ENCODE measurements at regions not wholly inside any gene's neighbourhood (a gene's known extent, or its start where the extent isn't known, plus 50 kb on each side); places are given as distances from the start of the nearest gene placed in this dataset.

DNA sequence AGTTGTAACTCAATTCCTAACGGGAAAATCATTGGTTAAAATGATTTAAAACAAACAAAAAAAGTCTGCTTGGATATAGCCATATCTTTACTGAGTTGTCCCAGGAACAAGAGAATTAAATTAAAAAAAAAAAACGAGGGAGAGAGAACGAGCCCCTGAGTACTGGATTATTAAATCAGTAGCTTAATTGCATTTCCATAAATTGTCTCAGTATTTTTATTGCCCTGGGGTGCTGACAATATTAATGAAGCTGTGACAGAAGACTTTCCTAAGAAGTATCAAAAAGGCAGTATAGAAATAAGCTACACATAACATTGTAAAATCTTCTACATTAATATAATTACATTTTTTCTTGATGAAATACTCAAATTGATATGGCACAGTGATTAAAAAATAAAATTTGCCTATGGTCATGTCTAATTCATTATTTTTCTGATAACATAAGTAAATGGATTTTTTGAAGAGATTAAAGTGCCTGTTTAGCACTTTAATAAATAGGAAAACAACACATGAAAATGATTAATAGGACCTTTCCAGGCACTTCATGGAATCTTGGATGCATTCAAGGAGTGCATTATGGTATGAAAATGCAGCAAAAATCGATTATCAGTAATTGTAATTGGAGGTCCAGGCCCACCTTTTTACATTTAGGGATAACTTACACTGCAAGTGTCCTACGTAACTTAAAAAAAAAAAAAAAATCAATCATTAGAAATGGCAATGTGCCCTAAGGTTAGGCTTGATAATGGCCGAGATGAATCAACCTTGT, 2233.4 kb downstream of the ARAP2 start:
- TF ChIP-seq, protein P1, sequence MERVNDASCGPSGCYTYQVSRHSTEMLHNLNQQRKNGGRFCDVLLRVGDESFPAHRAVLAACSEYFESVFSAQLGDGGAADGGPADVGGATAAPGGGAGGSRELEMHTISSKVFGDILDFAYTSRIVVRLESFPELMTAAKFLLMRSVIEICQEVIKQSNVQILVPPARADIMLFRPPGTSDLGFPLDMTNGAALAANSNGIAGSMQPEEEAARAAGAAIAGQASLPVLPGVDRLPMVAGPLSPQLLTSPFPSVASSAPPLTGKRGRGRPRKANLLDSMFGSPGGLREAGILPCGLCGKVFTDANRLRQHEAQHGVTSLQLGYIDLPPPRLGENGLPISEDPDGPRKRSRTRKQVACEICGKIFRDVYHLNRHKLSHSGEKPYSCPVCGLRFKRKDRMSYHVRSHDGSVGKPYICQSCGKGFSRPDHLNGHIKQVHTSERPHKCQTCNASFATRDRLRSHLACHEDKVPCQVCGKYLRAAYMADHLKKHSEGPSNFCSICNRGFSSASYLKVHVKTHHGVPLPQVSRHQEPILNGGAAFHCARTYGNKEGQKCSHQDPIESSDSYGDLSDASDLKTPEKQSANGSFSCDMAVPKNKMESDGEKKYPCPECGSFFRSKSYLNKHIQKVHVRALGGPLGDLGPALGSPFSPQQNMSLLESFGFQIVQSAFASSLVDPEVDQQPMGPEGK (CRISPR knock-in tag; IDR thresholded peaks at IDR 0.05; ENCODE audit: borderline replicate concordance) = no peak
- TF ChIP-seq ZFP30 (CRISPR knock-in tag; IDR thresholded peaks at IDR 0.05) (no peak), ZNF565 (CRISPR knock-in tag; conservative IDR thresholded peaks at IDR 0.05; ENCODE audit: low read depth) (no peak), GLIS3 (CRISPR knock-in tag; IDR thresholded peaks at IDR 0.05) (no peak), ESRRG (CRISPR knock-in tag; IDR thresholded peaks at IDR 0.05) (no peak), RARB (CRISPR knock-in tag; IDR thresholded peaks at IDR 0.05) (no peak), ZFP3 (CRISPR knock-in tag; IDR thresholded peaks at IDR 0.05) (no peak), ISL1 (CRISPR knock-in tag; IDR thresholded peaks at IDR 0.05) (peak; percentile 85), CSDC2 (CRISPR knock-in tag; IDR thresholded peaks at IDR 0.05) (no peak)
- TF ChIP-seq, protein P2, sequence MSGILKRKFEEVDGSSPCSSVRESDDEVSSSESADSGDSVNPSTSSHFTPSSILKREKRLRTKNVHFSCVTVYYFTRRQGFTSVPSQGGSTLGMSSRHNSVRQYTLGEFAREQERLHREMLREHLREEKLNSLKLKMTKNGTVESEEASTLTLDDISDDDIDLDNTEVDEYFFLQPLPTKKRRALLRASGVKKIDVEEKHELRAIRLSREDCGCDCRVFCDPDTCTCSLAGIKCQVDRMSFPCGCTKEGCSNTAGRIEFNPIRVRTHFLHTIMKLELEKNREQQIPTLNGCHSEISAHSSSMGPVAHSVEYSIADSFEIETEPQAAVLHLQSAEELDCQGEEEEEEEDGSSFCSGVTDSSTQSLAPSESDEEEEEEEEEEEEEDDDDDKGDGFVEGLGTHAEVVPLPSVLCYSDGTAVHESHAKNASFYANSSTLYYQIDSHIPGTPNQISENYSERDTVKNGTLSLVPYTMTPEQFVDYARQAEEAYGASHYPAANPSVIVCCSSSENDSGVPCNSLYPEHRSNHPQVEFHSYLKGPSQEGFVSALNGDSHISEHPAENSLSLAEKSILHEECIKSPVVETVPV (CRISPR knock-in tag; IDR thresholded peaks at IDR 0.05) = no peak
- TF ChIP-seq, protein P3, sequence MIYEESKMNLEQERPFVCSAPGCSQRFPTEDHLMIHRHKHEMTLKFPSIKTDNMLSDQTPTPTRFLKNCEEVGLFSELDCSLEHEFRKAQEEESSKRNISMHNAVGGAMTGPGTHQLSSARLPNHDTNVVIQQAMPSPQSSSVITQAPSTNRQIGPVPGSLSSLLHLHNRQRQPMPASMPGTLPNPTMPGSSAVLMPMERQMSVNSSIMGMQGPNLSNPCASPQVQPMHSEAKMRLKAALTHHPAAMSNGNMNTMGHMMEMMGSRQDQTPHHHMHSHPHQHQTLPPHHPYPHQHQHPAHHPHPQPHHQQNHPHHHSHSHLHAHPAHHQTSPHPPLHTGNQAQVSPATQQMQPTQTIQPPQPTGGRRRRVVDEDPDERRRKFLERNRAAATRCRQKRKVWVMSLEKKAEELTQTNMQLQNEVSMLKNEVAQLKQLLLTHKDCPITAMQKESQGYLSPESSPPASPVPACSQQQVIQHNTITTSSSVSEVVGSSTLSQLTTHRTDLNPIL (CRISPR knock-in tag; IDR thresholded peaks at IDR 0.05; ENCODE audit: low read depth) = no peak

All from SK-N-SH treated with all-trans-retinoic acid at 6 μM for 48 hours (cell line).